ENCODE measurements at regions not wholly inside any gene's neighbourhood (a gene's known extent, or its start where the extent isn't known, plus 50 kb on each side); places are given as distances from the start of the nearest gene placed in this dataset.

DNA sequence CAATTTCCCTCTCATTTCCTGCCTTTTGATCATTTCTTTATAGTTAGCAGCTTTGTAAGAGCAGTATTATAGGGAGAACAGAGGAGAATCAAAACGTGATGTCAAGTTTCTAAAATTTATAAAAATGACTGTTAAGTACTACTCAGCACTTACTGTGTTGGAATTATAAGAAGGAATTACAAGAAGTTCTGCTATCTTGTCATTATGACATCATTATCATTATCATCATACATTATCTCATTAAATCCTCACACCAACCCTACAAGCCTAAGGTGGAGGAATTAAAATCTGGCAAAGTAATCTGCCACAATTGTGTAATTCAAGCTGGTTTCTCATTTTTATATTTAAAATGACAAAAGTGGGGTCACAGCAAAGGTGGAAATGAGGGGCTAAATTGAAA lies 316.2 kb upstream of the CD180 start:
- no peak for DNase-seq (ENCODE audit: low read depth)
- no peaks in the 10 kb centered on the region for H3K36me3 ChIP-seq (ENCODE audit: control insufficient read depth, insufficient read depth, low read length)
- H3K27me3 ChIP-seq (ENCODE audit: control insufficient read depth, insufficient read depth, low read length): no peaks in the 10 kb centered on the region
- no peak overlapping the region for H3K4me3 ChIP-seq (ENCODE audit: low read depth, low read length)
- TF ChIP-seq, protein P1, sequence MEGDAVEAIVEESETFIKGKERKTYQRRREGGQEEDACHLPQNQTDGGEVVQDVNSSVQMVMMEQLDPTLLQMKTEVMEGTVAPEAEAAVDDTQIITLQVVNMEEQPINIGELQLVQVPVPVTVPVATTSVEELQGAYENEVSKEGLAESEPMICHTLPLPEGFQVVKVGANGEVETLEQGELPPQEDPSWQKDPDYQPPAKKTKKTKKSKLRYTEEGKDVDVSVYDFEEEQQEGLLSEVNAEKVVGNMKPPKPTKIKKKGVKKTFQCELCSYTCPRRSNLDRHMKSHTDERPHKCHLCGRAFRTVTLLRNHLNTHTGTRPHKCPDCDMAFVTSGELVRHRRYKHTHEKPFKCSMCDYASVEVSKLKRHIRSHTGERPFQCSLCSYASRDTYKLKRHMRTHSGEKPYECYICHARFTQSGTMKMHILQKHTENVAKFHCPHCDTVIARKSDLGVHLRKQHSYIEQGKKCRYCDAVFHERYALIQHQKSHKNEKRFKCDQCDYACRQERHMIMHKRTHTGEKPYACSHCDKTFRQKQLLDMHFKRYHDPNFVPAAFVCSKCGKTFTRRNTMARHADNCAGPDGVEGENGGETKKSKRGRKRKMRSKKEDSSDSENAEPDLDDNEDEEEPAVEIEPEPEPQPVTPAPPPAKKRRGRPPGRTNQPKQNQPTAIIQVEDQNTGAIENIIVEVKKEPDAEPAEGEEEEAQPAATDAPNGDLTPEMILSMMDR (IDR thresholded peaks at IDR 0.05; ENCODE audit: insufficient read depth, low read length, poor library complexity, severe bottlenecking): no peak

DNA sequence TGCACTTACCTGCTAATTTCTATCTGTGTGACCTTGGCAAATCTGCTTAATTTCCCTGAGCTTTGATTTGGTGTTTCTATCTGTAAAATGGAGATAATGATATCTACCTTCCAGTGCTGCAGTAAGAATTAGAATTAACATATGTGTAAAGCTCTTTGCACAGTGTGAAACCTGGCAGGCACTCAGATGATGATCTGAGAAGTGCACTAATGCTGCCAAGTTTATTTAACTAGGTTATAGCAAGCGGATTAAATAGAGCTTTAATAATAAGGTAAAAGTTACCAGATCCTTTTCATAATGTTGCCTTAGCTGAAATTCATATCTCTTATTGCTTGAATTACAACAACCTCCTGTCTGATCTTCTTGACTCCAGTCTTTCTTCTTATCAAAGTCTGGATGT lies 315.3 kb upstream of the CD180 start:
- no peak overlapping the region for H3K4me3 ChIP-seq (ENCODE audit: low read depth, low read length)
- no peaks in the 10 kb centered on the region for H3K27me3 ChIP-seq (ENCODE audit: control insufficient read depth, insufficient read depth, low read length)
- DNase-seq (ENCODE audit: low read depth): no peak
- no peaks in the 10 kb centered on the region for H3K36me3 ChIP-seq (ENCODE audit: control insufficient read depth, insufficient read depth, low read length)
- TF ChIP-seq, protein P1 (IDR thresholded peaks at IDR 0.05; ENCODE audit: insufficient read depth, low read length, poor library complexity, severe bottlenecking): no peak

- Histone ChIP-seq H3K36me3 (ENCODE audit: control insufficient read depth, insufficient read depth, low read length) (no peaks in the 10 kb centered on the region), H3K27me3 (ENCODE audit: control insufficient read depth, insufficient read depth, low read length) (no peaks in the 10 kb centered on the region), H3K4me3 (ENCODE audit: low read depth, low read length) (no peak overlapping the region)
- TF ChIP-seq, protein P1 (IDR thresholded peaks at IDR 0.05; ENCODE audit: insufficient read depth, low read length, poor library complexity, severe bottlenecking): no peak
- DNase-seq (ENCODE audit: low read depth): no peak
Measured at GRCh38 chr5:67510204-67510603, 313.6 kb upstream of the CD180 start.

- no peaks in the 10 kb centered on the region for H3K36me3 ChIP-seq (ENCODE audit: control insufficient read depth, insufficient read depth, low read length)
- H3K4me3 ChIP-seq (ENCODE audit: low read depth, low read length): no peak overlapping the region
- no peaks in the 10 kb centered on the region for H3K27me3 ChIP-seq (ENCODE audit: control insufficient read depth, insufficient read depth, low read length)
- no peak for DNase-seq (ENCODE audit: low read depth)
- TF ChIP-seq, protein P1 (IDR thresholded peaks at IDR 0.05; ENCODE audit: insufficient read depth, low read length, poor library complexity, severe bottlenecking): no peak
Measured at GRCh38 chr5:67509402-67510186, 313.0 kb upstream of the CD180 start.

- no peaks in the 10 kb centered on the region for H3K36me3 ChIP-seq (ENCODE audit: control insufficient read depth, insufficient read depth, low read length)
- H3K27me3 ChIP-seq (ENCODE audit: control insufficient read depth, insufficient read depth, low read length): no peaks in the 10 kb centered on the region
- TF ChIP-seq, protein P1 (IDR thresholded peaks at IDR 0.05; ENCODE audit: insufficient read depth, low read length, poor library complexity, severe bottlenecking): no peak
- no peak for DNase-seq (ENCODE audit: low read depth)
- H3K4me3 ChIP-seq (ENCODE audit: low read depth, low read length): no peak overlapping the region
Measured at GRCh38 chr5:67506241-67506640, 309.6 kb upstream of the CD180 start.

DNA sequence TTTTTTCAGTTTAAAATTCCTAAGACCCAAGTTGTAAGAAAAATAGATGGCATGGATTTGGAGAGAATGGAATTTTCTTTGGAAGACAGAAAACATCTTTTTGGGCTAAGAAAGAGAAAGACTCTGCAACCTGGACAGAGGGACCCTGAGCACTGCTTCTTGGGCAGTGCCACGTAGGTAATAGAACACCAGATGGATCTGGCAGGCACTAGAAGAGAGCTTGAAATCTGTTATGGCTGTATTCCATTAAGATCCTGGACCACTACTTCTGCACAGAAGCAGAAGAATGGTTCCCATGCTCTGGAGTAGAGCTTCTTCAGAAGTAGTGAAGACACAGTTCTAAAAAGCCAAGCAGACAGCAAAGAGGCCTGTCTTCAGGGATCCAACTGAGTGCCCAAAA lies 306.4 kb upstream of the CD180 start:
- H3K27me3 ChIP-seq (ENCODE audit: control insufficient read depth, insufficient read depth, low read length): no peaks in the 10 kb centered on the region
- DNase-seq (ENCODE audit: low read depth): no peak
- TF ChIP-seq, protein P1 (IDR thresholded peaks at IDR 0.05; ENCODE audit: insufficient read depth, low read length, poor library complexity, severe bottlenecking): no peak
- no peaks in the 10 kb centered on the region for H3K36me3 ChIP-seq (ENCODE audit: control insufficient read depth, insufficient read depth, low read length)
- H3K4me3 ChIP-seq (ENCODE audit: low read depth, low read length): no peak overlapping the region

Data from kidney epithelial cell (primary cell).